HEK293 (cell line): ENCODE measurements at regions not wholly inside any gene's neighbourhood (a gene's known extent, or its start where the extent isn't known, plus 50 kb on each side); places are given as distances from the start of the nearest gene placed in this dataset.

Experiments used
- CTCF ChIA-PET: fragments of 350-600 bp; formaldehyde crosslinking; extraction: SDS; loops from one replicate; lab custom pipeline; 2021; ENCODE audit warnings: antibody characterized with exemption; lab: Yijun Ruan, JAX
- POLR2A ChIA-PET: fragments of 300-600 bp; formaldehyde crosslinking; extraction: SDS; loops from one replicate; lab custom pipeline; 2020; ENCODE audit warnings: antibody characterized with exemption, inconsistent platforms; lab: Yijun Ruan, JAX
- H3K27ac ChIP-seq: fragments of 200-500 bp; sonication (Bioruptor generic); 2 replicates; pipeline ENCODE4 v1.5.1; 2014; ENCODE audit warnings: low read depth, low read length, control low read depth, inconsistent platforms; ENCODE audit errors: extremely low read depth
- H3K36me3 ChIP-seq, 2 experiments: fragments of 200-500 bp in 1 of 2; sonication (Bioruptor generic) in 1 of 2; 1 replicate in 1 of 2; 2 replicates in 1 of 2; pipeline ENCODE4 v1.5.1; 2014 to 2017; ENCODE audit warnings: inconsistent platforms in 2 of 2, low read length in 2 of 2; ENCODE audit not compliant: control insufficient read depth in 2 of 2, insufficient read depth in 1 of 2
- H3K4me1 ChIP-seq: fragments of 200-500 bp; sonication (Bioruptor generic); 2 replicates; pipeline ENCODE4 v1.5.1; 2014; ENCODE audit warnings: mild to moderate bottlenecking, low read length, inconsistent platforms; ENCODE audit not compliant: control insufficient read depth, insufficient read depth
- H3K4me3 ChIP-seq: 2 replicates; pipeline ENCODE4 v1.5.1; 2011; ENCODE audit warnings: low read depth, mild to moderate bottlenecking, control low read depth, low read length, moderate library complexity
- H3K9me3 ChIP-seq: fragments of 200-500 bp; sonication (Bioruptor generic); 2 replicates; pipeline ENCODE4 v1.5.1; 2014; ENCODE audit warnings: low read depth, low read length, inconsistent platforms; ENCODE audit not compliant: control insufficient read depth, insufficient read depth
- GLIS1 ChIP-seq: fragments of 450-650 bp; formaldehyde crosslinking; IDR thresholded peaks from 2 replicates; pipeline ENCODE4 v1.5.1; 2016; ENCODE audit warnings: missing biosample characterization, missing genetic modification characterization
- HIC1 ChIP-seq: fragments of 450-650 bp; formaldehyde crosslinking; IDR thresholded peaks from 2 replicates; pipeline ENCODE4 v1.5.1; 2016; ENCODE audit warnings: missing biosample characterization, missing genetic modification characterization
- KLF10 ChIP-seq: fragments of 450-650 bp; IDR thresholded peaks from 2 replicates; pipeline ENCODE4 v1.5.1; 2018; ENCODE audit warnings: missing biosample characterization, mild to moderate bottlenecking, missing genetic modification characterization
- PRDM2 ChIP-seq: fragments of 450-650 bp; formaldehyde crosslinking; IDR thresholded peaks from 2 replicates; pipeline ENCODE4 v1.5.1; 2016; ENCODE audit warnings: missing biosample characterization, missing genetic modification characterization, borderline replicate concordance
- REST ChIP-seq: fragments of 450-650 bp; formaldehyde crosslinking; IDR thresholded peaks from 2 replicates; pipeline ENCODE4 v1.5.1; 2016; ENCODE audit warnings: missing biosample characterization, missing genetic modification characterization
- ZBTB10 ChIP-seq: fragments of 450-650 bp; formaldehyde crosslinking; IDR thresholded peaks from 2 replicates; pipeline ENCODE4 v1.5.1; 2016; ENCODE audit warnings: missing biosample characterization, missing genetic modification characterization
- ZBTB20 ChIP-seq: fragments of 450-650 bp; formaldehyde crosslinking; IDR thresholded peaks from 2 replicates; pipeline ENCODE4 v1.5.1; 2016; ENCODE audit warnings: missing biosample characterization, missing genetic modification characterization
- ZEB2 ChIP-seq: fragments of 450-650 bp; formaldehyde crosslinking; IDR thresholded peaks from 2 replicates; pipeline ENCODE4 v1.5.1; 2016; ENCODE audit warnings: missing biosample characterization, missing genetic modification characterization
- ZFP3 ChIP-seq: fragments of 450-650 bp; formaldehyde crosslinking; IDR thresholded peaks from 2 replicates; pipeline ENCODE4 v1.5.1; 2016; ENCODE audit warnings: low read depth, missing biosample characterization, missing genetic modification characterization
- ZNF132 ChIP-seq: fragments of 450-650 bp; formaldehyde crosslinking; IDR thresholded peaks from 2 replicates; pipeline ENCODE4 v1.5.1; 2017; ENCODE audit warnings: missing biosample characterization, missing genetic modification characterization, borderline replicate concordance
- ZNF175 ChIP-seq: fragments of 450-650 bp; formaldehyde crosslinking; IDR thresholded peaks from 2 replicates; pipeline ENCODE4 v1.5.1; 2016; ENCODE audit warnings: missing biosample characterization, missing genetic modification characterization
- ZNF184 ChIP-seq: fragments of 450-650 bp; IDR thresholded peaks from 2 replicates; pipeline ENCODE4 v1.5.1; 2018; ENCODE audit warnings: missing biosample characterization, mild to moderate bottlenecking, missing genetic modification characterization
- ZNF529 ChIP-seq: fragments of 450-650 bp; formaldehyde crosslinking; IDR thresholded peaks from 2 replicates; pipeline ENCODE4 v1.5.1; 2017; ENCODE audit warnings: missing genetic modification characterization, missing biosample characterization; ENCODE audit not compliant: insufficient replicate concordance
- ZNF610 ChIP-seq: fragments of 450-650 bp; formaldehyde crosslinking; IDR thresholded peaks from 2 replicates; pipeline ENCODE4 v1.5.1; 2016; ENCODE audit warnings: missing biosample characterization, missing genetic modification characterization, borderline replicate concordance
- ZNF670 ChIP-seq: fragments of 450-650 bp; formaldehyde crosslinking; IDR thresholded peaks from 2 replicates; pipeline ENCODE4 v1.5.1; 2016; ENCODE audit warnings: missing biosample characterization, missing genetic modification characterization, low read depth
- ZNF76 ChIP-seq: fragments of 450-650 bp; formaldehyde crosslinking; IDR thresholded peaks from 2 replicates; pipeline ENCODE4; 2016; ENCODE audit warnings: low read depth, missing biosample characterization, missing genetic modification characterization, borderline replicate concordance
- ZNF785 ChIP-seq: fragments of 450-650 bp; formaldehyde crosslinking; IDR thresholded peaks from 2 replicates; pipeline ENCODE4 v1.5.1; 2016; ENCODE audit warnings: missing biosample characterization, missing genetic modification characterization
- ZNF843 ChIP-seq: fragments of 450-650 bp; formaldehyde crosslinking; IDR thresholded peaks from 2 replicates; pipeline ENCODE4 v1.5.1; 2016; ENCODE audit warnings: missing biosample characterization, missing genetic modification characterization

GRCh38 chr2:149858901-149859634, 271.5 kb upstream of the MMADHC start:
- Histone ChIP-seq H3K4me1 (0 out of 2 replicates have a peak, but pooled peaks cover 4% of the 10 kb centered on the region), H3K4me3 (no peak overlapping the region), H3K9me3 (no peaks in the 10 kb centered on the region), H3K27ac (no peak overlapping the region), H3K36me3 (no peaks in the 10 kb centered on the region)
- CTCF ChIA-PET = interaction anchor here (0.5 to 0.9 kb wide), 2 partner anchors 13 to 1574 kb away, joined by 3 to 4 read pairs; no protein-coding TSS in a partner anchor
- TF ChIP-seq ZNF184 (tag by site-specific recombination) (no peak), ZBTB10 (tag by site-specific recombination) (no peak), KLF10 (tag by site-specific recombination) (no peak), ZNF76 (tag by site-specific recombination) (no peak), GLIS1 (no peak), ZNF132 (tag by site-specific recombination) (no peak), ZEB2 (no peak), ZNF785 (tag by site-specific recombination) (no peak), ZFP3 (tag by site-specific recombination) (no peak), HIC1 (tag by site-specific recombination) (no peak), ZNF610 (tag by site-specific recombination) (no peak), ZNF843 (no peak), REST (tag by site-specific recombination) (no peak), ZNF175 (tag by site-specific recombination) (no peak)
- TF ChIP-seq, all 188 proteins: peak for 0
- POLR2A ChIA-PET = no interaction called here

- Histone ChIP-seq H3K36me3 (no peaks in the 10 kb centered on the region), H3K4me1 (0 out of 2 replicates have a peak, but pooled peaks cover 4% of the 10 kb centered on the region), H3K4me3 (no peak overlapping the region), H3K27ac (no peak overlapping the region), H3K9me3 (no peaks in the 10 kb centered on the region)
- CTCF ChIA-PET = interaction anchor here (0.5 to 0.9 kb wide), 3 partner anchors 12 to 1575 kb away, joined by 3 to 4 read pairs (median 3); no protein-coding TSS in a partner anchor
- POLR2A ChIA-PET = no interaction called here
- TF ChIP-seq ZNF529 (tag by site-specific recombination) (no peak), PRDM2 (tag by site-specific recombination) (no peak), ZBTB20 (tag by site-specific recombination) (no peak), ZNF670 (tag by site-specific recombination) (no peak), ZEB2 (no peak)
Measured at GRCh38 chr2:149858216-149858615, 270.6 kb upstream of the MMADHC start.
